GM23338 (cell line): ENCODE measurements at regions not wholly inside any gene's neighbourhood (a gene's known extent, or its start where the extent isn't known, plus 50 kb on each side); places are given as distances from the start of the nearest gene placed in this dataset.

ENCODE experiments used
- CREB1 ChIP-seq: fragments of 250-450 bp; sonication (Bioruptor Pico); IDR thresholded peaks from 2 replicates; pipeline ENCODE4 v1.5.0; 2020; ENCODE audit warnings: low read depth, mild to moderate bottlenecking, moderate library complexity
- CTCF ChIP-seq, 2 experiments: fragments of 200-600 bp in 1 of 2; sonication (generic) in 1 of 2; conservative IDR thresholded peaks; 2 replicates each; pipeline versions ENCODE4 v1.5.1 to v1.6.1; 2016 to 2017; ENCODE audit warnings: antibody characterized with exemption in 2 of 2, low read depth in 2 of 2, mild to moderate bottlenecking in 2 of 2, moderate library complexity in 1 of 2
- ETS1 ChIP-seq: IDR thresholded peaks from 2 replicates; pipeline ENCODE4 v1.6.1; 2016; ENCODE audit warnings: antibody characterized with exemption
- EZH2 ChIP-seq: fragments of 200-600 bp; sonication (generic); IDR thresholded peaks from one replicate; pipeline ENCODE4 v1.8.0; 2017; ENCODE audit warnings: antibody characterized with exemption, mild to moderate bottlenecking, low read depth; ENCODE audit not compliant: unreplicated experiment
- EZH2phosphoT487 ChIP-seq: fragments of 200-600 bp; sonication (generic); IDR thresholded peaks from one replicate; pipeline ENCODE4 v1.8.1; 2018; ENCODE audit warnings: antibody characterized with exemption; ENCODE audit not compliant: unreplicated experiment
- NANOG ChIP-seq: IDR thresholded peaks from 2 replicates; pipeline ENCODE4 v1.6.1; 2016; ENCODE audit warnings: antibody characterized with exemption, borderline replicate concordance
- POLR2AphosphoS5 ChIP-seq: IDR thresholded peaks from 2 replicates; pipeline ENCODE4 v1.6.1; 2016; ENCODE audit warnings: antibody characterized with exemption, low read depth
- REST ChIP-seq: IDR thresholded peaks from one replicate; pipeline ENCODE4 v1.6.1; 2018; ENCODE audit warnings: antibody characterized with exemption; ENCODE audit not compliant: unreplicated experiment
- STAT1 ChIP-seq: IDR thresholded peaks from one replicate; pipeline ENCODE4 v1.6.1; 2016; ENCODE audit warnings: antibody characterized with exemption; ENCODE audit not compliant: unreplicated experiment
- ZNF114 ChIP-seq: fragments of 250-450 bp; sonication (Bioruptor Pico); IDR thresholded peaks from 2 replicates; pipeline ENCODE4 v1.5.0; 2020; ENCODE audit warnings: mild to moderate bottlenecking, moderate library complexity
- ZNF331 ChIP-seq: fragments of 250-450 bp; sonication (Bioruptor Pico); IDR thresholded peaks from 2 replicates; pipeline ENCODE4 v1.5.0; 2020; ENCODE audit warnings: low read depth, mild to moderate bottlenecking, moderate library complexity
- ZNF462 ChIP-seq: fragments of 250-450 bp; sonication (Bioruptor Pico); IDR thresholded peaks from 2 replicates; pipeline ENCODE4 v1.5.0; 2020; ENCODE audit warnings: mild to moderate bottlenecking, moderate library complexity

- TF ChIP-seq CTCF (conservative IDR thresholded peaks at IDR 0.05; ENCODE audit: low read depth in 2 of 2) (no peak), POLR2AphosphoS5 (no peak), EZH2phosphoT487 (no peak), ZNF331 (no peak), NANOG (no peak), ETS1 (no peak), EZH2 (no peak), ZNF462 (CRISPR knock-in tag) (no peak), STAT1 (no peak), REST (no peak), CREB1 (CRISPR knock-in tag) (no peak), ZNF114 (CRISPR knock-in tag) (no peak)
These were observed 986.7 kb downstream of the BCL11A start for GRCh38 chr2:59566739-59567138.
